PFSK-1 (cell line): ENCODE measurements at regions not wholly inside any gene's neighbourhood (a gene's known extent, or its start where the extent isn't known, plus 50 kb on each side); places are given as distances from the start of the nearest gene placed in this dataset.

Experiments
- FOXP2 ChIP-seq: optimal IDR thresholded peaks from 2 replicates; pipeline ENCODE3; 2011; ENCODE audit warnings: borderline replicate concordance, control low read depth, inconsistent platforms; ENCODE audit not compliant: insufficient read depth; ENCODE audit errors: extremely low read length, extremely low read depth
- POLR2AphosphoS5 ChIP-seq: IDR thresholded peaks from 2 replicates; pipeline ENCODE4 v1.6.1; 2012; ENCODE audit warnings: low read depth, mild to moderate bottlenecking, control low read depth, low read length, moderate library complexity
- REST ChIP-seq, 2 experiments: IDR thresholded peaks; 2 replicates each; pipeline versions ENCODE4 v1.6.1 to v1.8.0; 2011 to 2012; ENCODE audit warnings: low read depth in 2 of 2, low read length in 2 of 2, control low read depth in 1 of 2, inconsistent platforms in 1 of 2, mild to moderate bottlenecking in 1 of 2, moderate library complexity in 1 of 2; ENCODE audit not compliant: insufficient read depth in 1 of 2
- SIN3A ChIP-seq: IDR thresholded peaks from 2 replicates; pipeline ENCODE4 v1.6.1; 2012; ENCODE audit warnings: mild to moderate bottlenecking, low read length, moderate library complexity, borderline replicate concordance; ENCODE audit not compliant: insufficient read depth
- TAF1 ChIP-seq: IDR thresholded peaks from 2 replicates; pipeline ENCODE4 v1.6.1; 2012; ENCODE audit warnings: low read length, control low read depth, borderline replicate concordance; ENCODE audit not compliant: insufficient read depth

GRCh38 chr10:64174666-64175255, 653.6 kb downstream of the REEP3 start:
- TF ChIP-seq TAF1 (no peak), POLR2AphosphoS5 (no peak), SIN3A (no peak), REST (IDR thresholded peaks at IDR 0.05; ENCODE audit: insufficient read depth in 1 of 2, low read depth in 2 of 2, low read length in 2 of 2) (no peak), FOXP2 (no peak)

GRCh38 chr10:64175271-64175962, 654.2 kb downstream of the REEP3 start:
- TF ChIP-seq FOXP2 (no peak), REST (IDR thresholded peaks at IDR 0.05; ENCODE audit: insufficient read depth in 1 of 2, low read depth in 2 of 2, low read length in 2 of 2) (no peak), POLR2AphosphoS5 (no peak), SIN3A (no peak), TAF1 (no peak)

GRCh38 chr10:64182671-64183070, 661.5 kb downstream of the REEP3 start:
- TF ChIP-seq TAF1 (no peak), REST (IDR thresholded peaks at IDR 0.05; ENCODE audit: insufficient read depth in 1 of 2, low read depth in 2 of 2, low read length in 2 of 2) (no peak), SIN3A (no peak), FOXP2 (no peak), POLR2AphosphoS5 (no peak)

- peak in 1 of 2 experiments; percentile 16; a peak in 1 of 4 replicates for TF ChIP-seq REST (IDR thresholded peaks at IDR 0.05; ENCODE audit: insufficient read depth in 1 of 2, low read depth in 2 of 2, low read length in 2 of 2)
- TF ChIP-seq FOXP2: no peak
Observed at GRCh38 chr10:64191286-64191685, 670.1 kb downstream of the REEP3 start.
